H54 (cell line): ENCODE measurements at regions not wholly inside any gene's neighbourhood (a gene's known extent, or its start where the extent isn't known, plus 50 kb on each side); places are given as distances from the start of the nearest gene placed in this dataset.
"Not testable (repeated sequence)": the region's sequence is repeated elsewhere in the genome, so short reads cannot be mapped to it uniquely, and the experiment has no call there.

Source experiments
- DNase-seq: peaks from one replicate; pipeline ENCODE4 v3.0.0; 2011; ENCODE audit warnings: low spot score, mixed read lengths; ENCODE audit not compliant: insufficient read length
- FAIRE-seq: peaks from 3 replicates; lab custom pipeline; 2011; peaks lifted over from hg19 to GRCh38; lab: Jason Lieb, UNC
- POLR2A ChIP-seq: IDR thresholded peaks from 2 replicates; pipeline ENCODE4 v1.6.1; 2011; ENCODE audit warnings: low read depth, mild to moderate bottlenecking, low read length

- DNase-seq, result no peak
- TF ChIP-seq POLR2A, result no peak
- FAIRE-seq, result no peak
Measured at GRCh38 chr5:125639858-125640257, 783.4 kb upstream of the GRAMD2B start.

DNA sequence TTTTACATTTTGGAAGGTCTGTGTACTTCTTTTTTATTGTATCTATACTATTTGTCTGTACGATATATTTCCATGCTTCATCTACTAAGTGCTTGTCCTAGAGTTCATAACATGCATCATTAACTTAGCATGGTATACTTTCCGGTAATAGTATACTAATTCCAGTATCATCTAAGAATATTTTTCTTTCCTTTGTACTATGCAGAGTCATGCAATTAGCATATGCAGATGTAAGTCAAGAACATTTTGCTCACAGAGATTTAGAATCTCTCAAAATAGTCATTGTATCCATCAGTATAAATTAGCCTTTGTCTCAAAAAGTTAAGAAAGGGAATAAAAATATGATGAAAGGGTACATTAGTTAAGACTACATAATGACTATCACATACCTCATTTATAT is 770.4 kb upstream of the GRAMD2B start:
- no peak for TF ChIP-seq POLR2A
- DNase-seq (no peak), FAIRE-seq (no peak)

- no peak for FAIRE-seq
- TF ChIP-seq POLR2A, result no peak
- no peak for DNase-seq
Measured at GRCh38 chr5:125654392-125654791, 768.8 kb upstream of the GRAMD2B start.

GRCh38 chr5:125655156-125655555 is 768.1 kb upstream of the GRAMD2B start:
- TF ChIP-seq POLR2A, result no peak
- DNase-seq (no peak), FAIRE-seq (no peak)

GRCh38 chr5:125657936-125658335 is 765.3 kb upstream of the GRAMD2B start:
- no peak for DNase-seq
- TF ChIP-seq POLR2A, result no peak
- FAIRE-seq, result no peak

GRCh38 chr5:125659316-125660023 is 763.7 kb upstream of the GRAMD2B start:
- no peak for FAIRE-seq
- TF ChIP-seq POLR2A, result no peak
- no peak for DNase-seq

DNA sequence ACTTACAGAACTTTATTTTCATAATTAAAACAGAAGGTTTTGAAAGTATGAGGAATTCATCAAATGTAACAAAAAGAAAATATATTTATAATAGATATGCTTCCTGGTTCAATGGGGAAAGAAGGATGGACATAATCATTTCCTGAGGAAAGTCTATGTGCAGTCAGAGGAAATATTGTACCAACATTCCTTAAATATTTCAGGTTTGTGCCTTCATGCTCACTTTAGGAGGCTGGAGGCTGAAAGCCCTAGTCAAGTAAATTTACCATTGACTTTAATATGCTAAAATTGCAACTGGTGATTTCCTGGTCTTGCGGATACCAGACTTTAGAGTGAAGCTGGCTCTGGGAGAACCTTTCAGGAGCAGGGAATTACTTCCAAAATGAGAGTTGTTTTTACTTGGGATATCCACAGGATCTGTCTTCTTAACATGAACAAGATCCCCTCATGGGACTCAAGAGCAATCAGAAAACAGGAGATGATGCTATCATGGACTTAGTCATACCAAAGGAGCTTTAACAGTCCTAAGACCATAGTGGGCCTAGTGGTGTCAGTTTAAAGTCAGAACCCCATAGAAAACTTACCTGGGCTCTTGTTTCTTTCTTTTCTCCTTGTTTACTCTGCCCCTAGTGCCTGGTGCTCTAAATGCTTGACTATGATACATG is 762.8 kb upstream of the GRAMD2B start:
- FAIRE-seq (no peak), DNase-seq (no peak)
- TF ChIP-seq POLR2A, result no peak

DNA sequence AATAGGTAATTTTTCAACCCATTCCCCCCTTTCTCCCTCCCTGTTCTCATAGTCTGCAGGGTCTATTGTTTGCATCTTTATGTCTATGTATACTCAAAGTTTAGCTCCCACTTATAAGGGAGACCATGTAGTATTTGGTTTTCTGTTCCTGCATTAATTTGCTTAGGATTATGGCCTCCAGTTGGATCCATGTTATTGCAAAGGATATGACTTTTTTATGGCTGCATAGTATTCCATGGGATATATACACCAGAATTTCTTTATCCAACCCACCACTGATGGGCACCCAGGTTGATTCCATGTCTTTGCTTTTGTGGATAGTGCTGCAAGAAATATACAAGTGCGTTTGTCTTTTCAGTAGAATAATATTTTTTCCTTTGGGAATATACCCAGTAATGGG is 761.6 kb upstream of the GRAMD2B start:
- DNase-seq (no peak), FAIRE-seq (no peak)

GRCh38 chr5:125668884-125669283 is 754.3 kb upstream of the GRAMD2B start:
- DNase-seq (no peak), FAIRE-seq (no peak)
- TF ChIP-seq POLR2A, result no peak

More for the DNA sequence above, 761.6 kb upstream of the GRAMD2B start:
- no peak for TF ChIP-seq POLR2A

GRCh38 chr5:125673359-125673950 is 749.8 kb upstream of the GRAMD2B start:
- FAIRE-seq (no peak), DNase-seq (no peak)
- TF ChIP-seq POLR2A, result no peak

DNA sequence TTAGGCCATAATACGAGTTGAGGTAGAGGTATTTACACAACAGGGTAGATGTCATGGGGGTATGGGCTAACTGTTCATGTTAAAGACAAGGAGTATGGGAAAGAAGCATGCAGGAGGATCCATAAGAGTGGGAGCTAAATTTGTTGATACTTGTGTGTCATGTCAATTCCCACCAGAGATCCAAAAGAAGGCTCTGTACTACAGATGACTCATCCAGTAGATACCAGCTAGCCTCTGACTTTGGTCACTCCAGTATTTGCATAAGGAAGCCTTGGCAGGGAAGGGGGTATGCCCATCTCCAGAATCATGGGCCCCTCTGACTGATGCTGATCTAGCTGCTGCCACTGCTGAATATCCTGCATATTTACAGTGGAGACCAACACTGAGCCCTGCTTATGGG is 743.7 kb upstream of the GRAMD2B start:
- FAIRE-seq (no peak), DNase-seq (no peak)
- no peak for TF ChIP-seq POLR2A

- FAIRE-seq (no peak), DNase-seq (no peak)
- TF ChIP-seq POLR2A, result no peak
Measured at GRCh38 chr5:125683669-125684068, 739.5 kb upstream of the GRAMD2B start.

DNA sequence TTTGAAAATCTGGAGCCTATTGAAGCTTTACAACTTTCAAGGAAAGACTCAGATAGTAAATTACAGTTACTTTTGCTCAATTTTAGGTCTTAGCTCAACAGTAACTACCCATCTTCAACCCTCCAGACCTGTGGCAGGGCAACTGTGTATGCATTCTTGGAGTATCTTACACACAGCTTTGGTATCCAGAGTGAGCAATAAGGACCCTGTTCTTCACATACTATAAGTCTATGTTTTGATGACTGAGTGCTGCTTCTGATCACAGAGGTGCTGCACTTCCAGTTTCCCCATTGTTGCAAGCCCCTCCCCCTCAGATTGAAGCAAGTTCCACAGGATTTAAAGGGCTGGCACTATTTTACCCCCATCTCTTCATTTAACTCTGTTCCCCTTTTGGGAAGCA is 737.4 kb upstream of the GRAMD2B start:
- DNase-seq (no peak), FAIRE-seq (no peak)
- TF ChIP-seq POLR2A, result no peak

- not testable (repeated sequence) for DNase-seq, FAIRE-seq
Measured at GRCh38 chr5:125691738-125692530, 731.3 kb upstream of the GRAMD2B start.
